CD4-positive, alpha-beta T cell (primary cell): ENCODE measurements at regions not wholly inside any gene's neighbourhood (a gene's known extent, or its start where the extent isn't known, plus 50 kb on each side); places are given as distances from the start of the nearest gene placed in this dataset.

ENCODE experiments used
- ATAC-seq: fragments of 200-7000 bp; cut with Tn5 transposase; one replicate; pipeline ENCODE4 v1.10.0; 2022; ENCODE audit warnings: mild to moderate bottlenecking; ENCODE audit not compliant: poor library complexity
- CTCF ChIA-PET: fragments of 350-600 bp; sonication (Branson Sonifier 250); formaldehyde crosslinking; loops from one replicate; lab custom pipeline; 2021; ENCODE audit warnings: antibody characterized with exemption, inconsistent platforms; lab: Charles Lee
- POLR2A ChIA-PET: fragments of 350-600 bp; sonication (Branson Sonifier 250); formaldehyde crosslinking; loops from one replicate; lab custom pipeline; 2021; ENCODE audit warnings: antibody characterized with exemption, inconsistent platforms; lab: Charles Lee
- DNase-seq, 14 experiments: peaks; one replicate each; pipeline ENCODE4 v3.0.0-alpha.2; 2013 to 2020; ENCODE audit warnings: mixed read lengths in 2 of 14
- H3K27ac ChIP-seq, 2 donors: one replicate each; pipeline versions ENCODE4 v1.5.1 to v1.7.0; 2013; ENCODE audit warnings: low read length in 2 of 2, low read depth in 1 of 2, mild to moderate bottlenecking in 1 of 2
- H3K27me3 ChIP-seq, 2 experiments: 1 replicate in 1 of 2; 2 replicates in 1 of 2; pipeline versions ENCODE4 v1.6.1 to v1.7.0; 2013; ENCODE audit warnings: low read length in 2 of 2, control low read depth in 1 of 2, mild to moderate bottlenecking in 1 of 2, moderate library complexity in 1 of 2; ENCODE audit not compliant: insufficient read depth in 2 of 2, control insufficient read depth in 1 of 2
- H3K36me3 ChIP-seq: one replicate; pipeline ENCODE4 v1.6.1; 2013; ENCODE audit warnings: low read length, control low read depth; ENCODE audit not compliant: insufficient read depth
- H3K4me1 ChIP-seq: one replicate; pipeline ENCODE4 v1.6.1; 2013; ENCODE audit warnings: low read length, control low read depth; ENCODE audit not compliant: insufficient read depth
- H3K4me3 ChIP-seq: one replicate; pipeline ENCODE4 v1.5.1; 2013; ENCODE audit warnings: mild to moderate bottlenecking, low read length, moderate library complexity
- H3K9me3 ChIP-seq, 2 experiments: 1 replicate in 1 of 2; 2 replicates in 1 of 2; pipeline versions ENCODE4 v1.6.1 to v1.7.0; 2013; ENCODE audit warnings: low read length in 2 of 2, mild to moderate bottlenecking in 2 of 2, control low read depth in 1 of 2, moderate library complexity in 1 of 2; ENCODE audit not compliant: control insufficient read depth in 1 of 2, insufficient read depth in 1 of 2
- H3K27ac Mint-ChIP-seq: one replicate; pipeline ENCODE4 v1.8.0; 2020; ENCODE audit warnings: mixed read lengths
- H3K27me3 Mint-ChIP-seq: one replicate; pipeline ENCODE4 v1.8.0; 2021; ENCODE audit warnings: mixed read lengths
- H3K36me3 Mint-ChIP-seq: one replicate; pipeline ENCODE4 v1.8.0; 2021; ENCODE audit warnings: low read depth, mixed read lengths
- H3K4me1 Mint-ChIP-seq: one replicate; pipeline ENCODE4 v1.8.0; 2021; ENCODE audit warnings: low read depth, mixed read lengths
- H3K4me3 Mint-ChIP-seq: one replicate; pipeline ENCODE4 v1.8.0; 2020; ENCODE audit warnings: mild to moderate bottlenecking, mixed read lengths
- H3K9me3 Mint-ChIP-seq: one replicate; pipeline ENCODE4 v1.8.0; 2020; ENCODE audit warnings: mixed read lengths
- intact Hi-C, 2 experiments: fragments of 100-400 bp; cut with DNase I in 1 of 2; cut with micrococcal nuclease in 1 of 2; formaldehyde crosslinking; loops; one replicate each; pipeline versions ENCODE4 v1.15.1 to v1.9.0; 2023 to 2025; cut with DNase I, micrococcal nuclease
- TF ChIP-seq, protein P1 (sequence below): fragments of 200-600 bp; IDR thresholded peaks from one replicate; pipeline ENCODE4 v1.8.0; 2022; ENCODE audit warnings: antibody characterized with exemption, mild to moderate bottlenecking

DNA sequence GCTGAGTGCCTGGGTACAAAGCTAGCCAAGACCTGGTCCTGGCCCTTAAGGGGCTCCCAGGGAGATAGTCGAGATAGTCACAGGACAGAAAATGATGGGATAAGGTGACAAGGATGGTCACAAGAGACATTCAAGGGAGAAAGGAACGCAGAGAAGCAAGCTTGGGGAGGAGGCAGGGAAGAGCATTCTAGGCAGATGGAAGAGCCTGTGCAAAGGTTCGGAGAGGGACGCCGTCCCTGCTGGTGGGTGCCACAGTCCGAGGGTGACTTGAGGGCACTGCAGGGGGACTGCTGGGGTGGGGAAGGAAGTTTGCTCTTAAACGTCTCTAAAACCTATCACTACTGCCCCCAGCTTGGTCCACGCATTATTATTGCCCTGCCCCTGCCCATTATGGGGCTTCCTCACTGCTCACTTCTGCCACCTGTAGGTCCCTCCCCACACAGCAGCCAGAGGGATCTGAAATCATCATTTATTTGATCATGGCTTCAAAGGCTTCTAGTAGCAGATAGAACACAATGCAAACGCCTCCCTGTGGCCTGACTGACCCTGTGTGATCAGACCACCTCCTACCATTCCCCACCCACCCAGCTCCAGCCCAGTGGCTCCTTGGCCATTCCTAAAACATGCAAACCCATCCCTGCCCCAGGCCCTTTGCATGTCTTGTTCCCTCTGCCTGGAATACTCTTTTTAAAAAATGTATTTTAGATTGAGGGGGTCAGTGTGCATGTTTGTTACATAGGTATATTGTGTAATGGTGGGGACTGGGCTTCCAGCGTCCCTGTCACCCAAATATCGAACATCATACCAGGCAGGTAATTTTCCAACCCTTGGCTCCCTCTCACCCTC lies 60.3 kb downstream of the RMI2 start:
- TF ChIP-seq, protein P1, sequence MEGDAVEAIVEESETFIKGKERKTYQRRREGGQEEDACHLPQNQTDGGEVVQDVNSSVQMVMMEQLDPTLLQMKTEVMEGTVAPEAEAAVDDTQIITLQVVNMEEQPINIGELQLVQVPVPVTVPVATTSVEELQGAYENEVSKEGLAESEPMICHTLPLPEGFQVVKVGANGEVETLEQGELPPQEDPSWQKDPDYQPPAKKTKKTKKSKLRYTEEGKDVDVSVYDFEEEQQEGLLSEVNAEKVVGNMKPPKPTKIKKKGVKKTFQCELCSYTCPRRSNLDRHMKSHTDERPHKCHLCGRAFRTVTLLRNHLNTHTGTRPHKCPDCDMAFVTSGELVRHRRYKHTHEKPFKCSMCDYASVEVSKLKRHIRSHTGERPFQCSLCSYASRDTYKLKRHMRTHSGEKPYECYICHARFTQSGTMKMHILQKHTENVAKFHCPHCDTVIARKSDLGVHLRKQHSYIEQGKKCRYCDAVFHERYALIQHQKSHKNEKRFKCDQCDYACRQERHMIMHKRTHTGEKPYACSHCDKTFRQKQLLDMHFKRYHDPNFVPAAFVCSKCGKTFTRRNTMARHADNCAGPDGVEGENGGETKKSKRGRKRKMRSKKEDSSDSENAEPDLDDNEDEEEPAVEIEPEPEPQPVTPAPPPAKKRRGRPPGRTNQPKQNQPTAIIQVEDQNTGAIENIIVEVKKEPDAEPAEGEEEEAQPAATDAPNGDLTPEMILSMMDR = peak; percentile 49
- H3K27ac Mint-ChIP-seq = no peak overlapping the region
- POLR2A ChIA-PET = no interaction called here

DNA sequence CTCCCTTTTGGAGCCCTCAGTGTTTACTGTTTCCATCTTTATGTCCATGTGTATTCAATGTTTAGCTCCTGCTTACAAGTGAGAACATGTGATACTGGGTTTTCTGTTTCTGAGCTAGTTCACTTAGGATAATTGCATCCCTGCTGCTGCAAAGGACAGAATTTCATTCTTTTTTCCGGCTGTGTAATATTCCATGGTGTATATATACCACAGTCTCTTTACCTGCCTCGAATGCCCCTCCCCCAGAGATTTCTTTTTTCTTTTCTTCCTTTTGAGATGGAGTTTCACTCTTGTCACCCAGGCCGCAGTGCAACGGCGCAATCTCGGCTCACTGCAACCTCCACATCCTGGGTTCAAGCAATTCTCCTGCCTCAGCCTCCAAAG lies 60.9 kb downstream of the RMI2 start:
- Histone ChIP-seq H3K4me3 (no peak overlapping the region), H3K27ac (no peak overlapping the region), H3K36me3 (no peaks in the 10 kb centered on the region), H3K9me3 (no peaks in the 10 kb centered on the region), H3K4me1 (no peaks in the 10 kb centered on the region), H3K27me3 (no peaks in the 10 kb centered on the region)
- no peaks in the 10 kb centered on the region for H3K4me1 Mint-ChIP-seq
- H3K4me3 Mint-ChIP-seq = no peak overlapping the region
- ChIA-PET CTCF (no interaction called here), POLR2A (no interaction called here)
- H3K27me3 Mint-ChIP-seq = no peaks in the 10 kb centered on the region
- no peaks in the 10 kb centered on the region for H3K36me3 Mint-ChIP-seq
- no peak for ATAC-seq
- no peak for DNase-seq
- H3K27ac Mint-ChIP-seq = no peak overlapping the region
- TF ChIP-seq, protein P1 = no peak
- H3K9me3 Mint-ChIP-seq = no peaks in the 10 kb centered on the region
- intact Hi-C loops = loop anchor here (5.0 to 10.0 kb wide), 3 partner anchors 126 to 444 kb away; no protein-coding TSS in a partner anchor

More for the DNA sequence above, 60.3 kb downstream of the RMI2 start:
- Histone ChIP-seq H3K27ac (no peak overlapping the region), H3K9me3 (no peaks in the 10 kb centered on the region), H3K36me3 (no peaks in the 10 kb centered on the region), H3K4me3 (no peak overlapping the region), H3K27me3 (no peaks in the 10 kb centered on the region), H3K4me1 (no peaks in the 10 kb centered on the region)
- DNase-seq = peak in 12 of 14 experiments; percentile 16 to 62 (median 40)
- Mint-ChIP-seq H3K4me1 (no peaks in the 10 kb centered on the region), H3K27me3 (no peaks in the 10 kb centered on the region), H3K9me3 (no peaks in the 10 kb centered on the region), H3K36me3 (no peaks in the 10 kb centered on the region), H3K4me3 (no peak overlapping the region)
- intact Hi-C loops = loop anchor here (5.0 to 10.0 kb wide), 3 partner anchors 127 to 443 kb away; no protein-coding TSS in a partner anchor
- CTCF ChIA-PET = interaction anchor here (0.8 kb wide), 1 partner anchor 9 kb away, joined by 3 read pairs; no protein-coding TSS in a partner anchor
- peak; percentile 55 for ATAC-seq

DNA sequence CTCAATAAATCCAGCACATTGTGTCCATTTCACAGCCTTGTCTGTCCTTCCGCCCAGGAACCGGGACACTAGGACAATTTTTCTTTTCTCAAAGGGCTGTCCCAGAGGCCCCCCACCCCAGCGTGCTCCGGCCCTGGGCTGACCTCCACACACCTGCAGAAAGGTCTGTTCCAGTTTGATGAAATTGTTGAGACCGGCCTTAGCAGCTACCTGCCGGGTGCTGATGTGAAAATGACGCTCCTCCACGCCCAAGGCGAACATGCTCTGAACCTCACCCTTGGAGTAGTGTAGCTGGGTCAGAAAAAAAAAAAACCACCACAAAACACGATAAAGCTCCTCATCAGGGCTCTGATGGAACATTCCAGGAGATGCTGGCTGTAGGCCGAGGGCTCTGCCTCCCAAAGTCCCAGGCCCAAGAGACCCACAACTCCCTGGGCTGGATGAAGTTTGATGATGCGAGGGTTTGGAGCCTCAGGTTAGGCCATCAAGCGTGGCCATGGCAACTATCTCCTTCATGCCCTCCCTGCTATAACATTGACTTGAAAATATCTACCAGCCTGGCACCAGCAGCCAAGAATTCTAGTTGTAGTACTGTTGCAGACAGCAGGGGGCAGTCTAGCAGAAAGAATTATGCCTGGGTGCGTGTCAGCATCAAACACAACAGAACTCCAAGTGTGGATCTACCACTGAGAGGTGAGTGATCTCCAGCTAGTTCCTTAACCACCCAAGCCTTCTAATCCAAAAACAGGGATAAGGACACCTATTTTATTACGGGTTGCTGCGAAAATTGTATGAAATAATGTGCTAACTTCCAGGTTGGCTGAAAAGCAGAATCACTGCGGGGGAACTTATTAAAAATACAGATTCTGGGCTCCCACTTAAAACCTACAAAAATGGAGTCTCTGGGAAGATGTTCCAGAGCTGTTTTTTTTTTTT lies 62.1 kb downstream of the RMI2 start:
- no peak overlapping the region for H3K4me3 Mint-ChIP-seq
- CTCF ChIA-PET = interaction anchor here (0.6 to 1.5 kb wide), 5 partner anchors 11 to 396 kb away, joined by 3 to 5 read pairs (median 4); no protein-coding TSS in a partner anchor
- H3K4me3 ChIP-seq = no peak overlapping the region
- TF ChIP-seq, protein P1 = peak; percentile 69
- no peaks in the 10 kb centered on the region for H3K4me1 ChIP-seq
- intact Hi-C loops = loop anchor here (1.0 to 10.0 kb wide), 5 partner anchors 125 to 445 kb away; no protein-coding TSS in a partner anchor
- no peaks in the 10 kb centered on the region for H3K4me1 Mint-ChIP-seq
- H3K27me3 Mint-ChIP-seq = no peaks in the 10 kb centered on the region
- H3K27ac Mint-ChIP-seq = no peak overlapping the region
- peak; percentile 78 for ATAC-seq
- H3K27ac ChIP-seq = no peak overlapping the region
- no peaks in the 10 kb centered on the region for H3K36me3 Mint-ChIP-seq
- no peaks in the 10 kb centered on the region for H3K9me3 Mint-ChIP-seq
- POLR2A ChIA-PET = interaction anchor here (0.6 kb wide), 1 partner anchor 234 kb away, joined by 3 read pairs; no protein-coding TSS in a partner anchor
- DNase-seq = peak; percentile 40 to 81 (median 54)
- no peaks in the 10 kb centered on the region for H3K9me3 ChIP-seq
- no peaks in the 10 kb centered on the region for H3K27me3 ChIP-seq
- no peaks in the 10 kb centered on the region for H3K36me3 ChIP-seq
